Medulla oblongata (tissue), 1 donor: ENCODE measurements at regions not wholly inside any gene's neighbourhood (a gene's known extent, or its start where the extent isn't known, plus 50 kb on each side); places are given as distances from the start of the nearest gene placed in this dataset.

ENCODE experiments used
- DNase-seq: peaks from one replicate; pipeline ENCODE4 v3.0.0-alpha.2; 2015; ENCODE audit errors: extremely low spot score

DNA sequence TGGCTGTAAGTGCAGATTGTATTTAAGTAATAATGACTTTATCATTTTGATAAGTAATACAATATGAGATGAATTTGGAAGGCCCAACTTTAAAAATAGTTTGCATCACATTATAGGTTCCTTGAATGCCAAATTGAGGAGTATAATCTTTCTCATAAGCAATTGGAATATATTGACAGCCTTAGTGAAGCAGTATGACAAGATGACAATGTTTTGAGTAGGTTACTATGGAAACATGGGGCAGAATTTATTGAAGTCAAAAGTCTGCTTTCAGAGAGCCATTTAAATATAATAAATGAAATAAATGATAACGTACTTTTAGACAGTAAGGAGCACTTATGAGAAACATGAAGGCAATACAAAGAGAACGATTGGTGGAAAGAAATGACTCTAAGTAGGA is 776.4 kb downstream of the TECRL start:
- DNase-seq: no peak

DNA sequence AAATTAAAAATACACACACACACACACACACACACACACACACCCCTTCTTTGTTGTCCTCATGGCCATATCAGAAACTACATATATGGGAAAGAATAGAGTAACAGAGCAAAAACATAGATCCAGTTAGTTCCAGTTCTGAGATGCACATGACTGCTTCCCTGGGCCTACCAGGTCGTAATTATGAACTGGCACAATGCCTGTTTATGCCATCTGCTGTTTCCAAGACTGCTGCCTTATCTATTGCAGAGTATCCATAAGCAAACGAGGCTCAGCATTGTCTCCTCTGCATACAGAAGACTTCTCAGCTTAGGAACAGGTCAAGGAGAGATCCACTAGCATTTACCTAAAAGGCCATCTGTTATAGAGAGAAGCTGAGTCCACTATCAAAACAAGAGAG is 789.0 kb downstream of the TECRL start:
- DNase-seq: no peak

DNA sequence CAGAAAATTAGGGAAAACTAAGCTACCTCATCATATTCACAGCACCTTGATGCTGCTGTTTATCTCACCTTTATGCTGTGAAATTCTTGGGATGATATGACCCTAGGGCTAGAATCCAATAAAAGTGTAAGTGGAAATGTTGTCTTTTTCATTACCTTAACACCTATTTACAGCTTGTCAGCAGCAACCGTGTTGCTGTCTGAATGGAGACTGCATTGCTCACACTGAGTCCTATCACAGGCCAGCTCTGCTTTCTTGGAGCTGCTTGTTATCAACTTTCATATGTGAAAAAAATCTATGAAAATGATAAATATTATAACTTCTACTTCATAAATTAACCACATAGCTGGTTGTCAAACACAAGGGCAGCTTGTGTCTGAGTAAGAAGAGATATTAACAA is 789.5 kb downstream of the TECRL start:
- no peak for DNase-seq

DNA sequence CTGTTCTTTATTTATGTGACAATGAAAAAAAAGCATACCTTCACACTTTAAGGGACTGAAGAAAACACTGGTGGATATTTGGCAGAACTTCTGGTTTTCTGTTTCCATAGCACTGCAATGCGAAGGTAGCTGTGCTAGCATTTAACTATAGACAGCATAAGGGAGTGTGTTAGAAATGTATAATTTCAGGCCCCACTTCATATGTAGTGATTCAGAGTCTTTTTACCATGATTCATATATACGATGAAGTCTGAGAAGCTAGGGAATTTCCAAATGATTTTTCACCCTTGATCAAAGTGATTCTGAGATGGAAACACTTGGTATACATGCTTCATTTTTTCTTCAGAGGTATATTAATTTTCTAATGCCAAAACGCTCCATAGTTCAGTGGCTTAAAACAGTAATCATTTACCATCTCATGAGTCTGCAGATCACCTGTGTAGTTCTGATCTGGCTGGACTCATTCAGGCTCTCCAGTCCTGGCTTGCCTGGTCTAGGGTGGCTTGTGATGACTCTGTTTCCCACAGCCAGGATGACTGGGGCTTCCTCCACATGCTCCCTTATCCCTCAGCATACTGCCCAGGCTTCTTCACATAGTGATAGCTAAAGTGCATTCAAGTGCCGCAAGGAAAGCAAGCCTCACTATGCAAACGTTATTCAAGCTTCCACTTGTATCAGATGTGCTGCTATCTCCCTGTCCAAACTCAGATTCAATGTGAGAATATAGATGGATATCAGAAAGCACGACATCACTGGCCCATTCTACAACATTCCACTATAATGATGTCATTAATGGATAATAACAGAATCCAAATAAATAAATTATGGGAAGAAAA is 790.1 kb downstream of the TECRL start:
- DNase-seq: no peak

DNA sequence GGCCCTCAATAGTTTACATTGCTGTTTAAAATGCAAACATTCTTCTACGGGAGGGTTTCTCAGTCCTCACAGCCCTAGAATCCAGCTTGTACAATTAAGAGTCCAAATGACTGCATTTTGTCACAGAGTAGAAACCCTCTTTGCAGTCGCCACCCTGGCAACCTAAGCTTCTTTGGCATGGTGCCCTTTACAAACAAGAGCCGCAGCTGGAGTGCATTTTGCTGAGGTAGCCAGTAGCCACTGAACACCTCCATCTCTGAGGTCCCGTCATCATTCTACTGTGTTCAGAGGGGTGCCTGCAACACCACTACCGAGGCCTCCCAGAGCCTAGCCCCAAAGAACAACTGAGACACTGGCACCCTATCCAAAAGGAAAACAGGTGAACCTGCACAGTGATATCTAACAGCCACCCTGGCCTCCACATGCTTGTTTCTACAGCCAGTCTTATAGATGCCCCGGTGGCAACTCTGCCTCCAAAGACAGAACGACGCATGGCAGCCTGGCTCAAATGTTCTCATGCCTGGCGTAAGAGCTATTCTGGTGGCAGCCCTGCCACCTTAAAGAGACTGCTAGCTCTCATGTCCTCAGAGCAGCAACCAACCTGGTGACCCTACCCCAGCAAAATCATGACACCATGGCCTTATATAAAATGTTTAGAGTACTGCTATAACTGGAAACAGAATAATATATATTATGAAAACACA is 801.9 kb downstream of the TECRL start:
- no peak for DNase-seq

DNA sequence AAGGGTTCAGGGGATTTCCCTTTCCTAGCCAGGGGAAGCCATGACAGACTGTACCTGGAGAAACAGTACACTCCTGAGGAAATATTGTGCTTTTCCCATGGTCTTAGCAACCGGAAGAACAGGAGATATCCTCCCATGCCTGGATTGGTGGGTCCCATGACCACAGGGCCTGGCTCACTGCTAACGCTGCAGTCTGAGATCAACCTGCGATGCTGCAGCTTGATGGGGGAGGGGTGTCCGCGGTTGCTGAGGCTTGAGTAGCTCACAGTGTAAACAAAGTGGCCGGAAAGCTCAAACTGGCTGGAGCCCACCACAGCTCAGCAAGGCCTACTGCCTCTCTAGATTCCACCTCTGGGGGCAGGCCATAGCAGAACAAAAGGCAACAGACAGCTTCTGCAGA is 819.5 kb downstream of the TECRL start:
- no peak for DNase-seq

DNA sequence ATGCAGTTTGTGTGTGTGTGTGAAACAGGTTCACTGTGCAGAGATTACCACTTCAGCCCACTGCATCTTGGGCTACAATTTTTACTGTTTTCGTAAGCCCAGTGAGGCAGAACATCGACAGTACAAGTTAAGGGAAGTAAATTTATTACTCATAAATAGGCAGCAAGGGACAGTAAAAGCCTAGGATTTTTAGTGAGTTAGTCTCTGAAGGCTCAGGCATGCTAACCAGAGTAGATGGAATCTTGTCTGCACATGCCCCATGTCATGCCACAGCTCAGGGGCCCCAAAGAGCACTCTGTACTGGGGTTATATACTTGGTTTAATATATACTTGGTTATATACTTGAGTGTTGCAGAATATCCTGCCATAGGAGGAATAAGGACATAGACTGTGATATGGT is 825.7 kb downstream of the TECRL start:
- DNase-seq: no peak

DNA sequence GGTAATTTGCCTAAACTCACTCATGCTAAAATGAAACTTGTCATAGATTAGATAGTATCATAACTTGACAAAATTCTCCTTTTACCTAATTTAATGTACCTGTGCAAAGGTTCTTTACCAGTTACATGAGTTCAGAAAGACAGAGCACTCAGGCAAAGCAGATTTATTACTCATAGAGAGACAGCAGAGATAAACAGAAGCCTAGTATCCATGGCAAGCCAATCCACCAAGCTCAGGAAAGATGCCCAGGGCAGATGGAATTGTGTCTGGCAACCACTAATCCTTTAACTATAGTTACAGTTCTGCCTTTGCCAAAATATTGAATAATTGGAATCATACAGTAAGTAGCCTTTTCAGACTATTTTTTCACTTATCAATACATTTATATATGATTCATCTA is 826.2 kb downstream of the TECRL start:
- DNase-seq: no peak

DNA sequence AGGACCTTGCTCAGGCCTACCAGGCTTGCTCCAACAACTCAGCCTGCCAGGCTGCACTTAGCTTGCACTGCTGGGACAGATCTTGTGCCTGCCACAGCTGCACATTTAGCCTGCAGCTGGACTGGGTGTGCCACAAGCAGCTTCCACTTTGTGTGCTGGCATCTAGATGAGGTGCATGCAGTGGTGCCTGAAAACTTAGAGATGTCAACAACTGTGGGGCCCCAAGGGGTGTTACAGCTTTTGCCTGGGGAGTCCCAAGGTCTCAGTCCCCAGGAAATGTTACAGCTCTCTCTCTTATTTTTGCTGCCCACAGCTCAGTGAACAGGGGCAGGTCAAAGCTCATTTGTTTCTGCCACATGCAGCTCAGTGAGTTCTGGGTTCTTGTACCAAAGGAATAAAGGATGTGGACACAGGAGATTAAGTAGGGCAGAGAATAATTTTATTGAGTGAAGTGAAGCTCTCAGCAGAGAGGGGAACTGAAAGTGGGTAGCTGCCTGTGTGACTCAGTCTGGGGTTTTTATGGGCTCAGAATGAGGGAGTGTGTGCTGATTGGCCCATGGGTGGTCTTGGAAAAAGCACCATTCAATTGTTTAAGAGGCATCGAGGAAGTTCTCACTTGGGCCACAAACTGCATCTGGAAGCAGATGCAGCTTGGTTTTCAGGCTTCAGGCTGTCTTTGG is 828.3 kb downstream of the TECRL start:
- no peak for DNase-seq

DNA sequence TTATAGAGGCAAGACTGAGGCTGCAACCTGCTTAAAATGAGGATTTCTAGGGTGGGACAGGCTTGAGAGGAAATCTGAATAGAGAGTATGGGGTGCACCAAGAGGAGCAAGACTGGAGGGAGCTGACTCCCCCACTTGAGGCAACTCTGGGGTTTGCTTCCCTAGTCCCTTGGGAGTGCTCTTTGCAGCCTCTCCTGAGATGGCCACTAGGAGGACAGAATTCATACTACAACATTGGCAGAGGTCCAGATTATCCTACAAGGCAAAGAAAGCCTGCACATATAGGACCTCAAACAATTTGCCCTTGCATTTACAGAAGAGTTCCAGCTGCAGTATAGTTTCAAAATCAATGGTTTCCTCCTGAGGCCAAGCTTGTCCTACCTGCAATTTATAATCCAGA is 830.9 kb downstream of the TECRL start:
- DNase-seq: no peak

DNA sequence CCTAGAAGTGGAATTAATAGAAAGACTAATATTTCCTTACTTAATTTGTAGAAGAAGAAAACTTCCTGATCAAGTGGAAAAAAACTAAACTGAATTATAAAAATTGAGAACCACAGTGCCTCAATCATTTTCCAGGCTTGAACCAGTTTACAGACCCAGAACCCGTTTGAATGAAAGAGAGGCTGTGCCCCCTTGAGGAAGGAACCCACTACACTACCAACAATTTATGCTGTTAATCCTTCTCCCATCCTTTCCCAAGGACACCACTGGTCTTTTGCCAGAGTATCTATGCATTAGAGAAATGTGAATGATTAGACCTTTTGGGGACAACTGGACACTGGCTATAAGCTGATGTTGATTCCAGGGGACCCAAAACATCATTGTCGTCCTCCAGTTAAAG is 842.6 kb downstream of the TECRL start:
- DNase-seq: no peak

DNA sequence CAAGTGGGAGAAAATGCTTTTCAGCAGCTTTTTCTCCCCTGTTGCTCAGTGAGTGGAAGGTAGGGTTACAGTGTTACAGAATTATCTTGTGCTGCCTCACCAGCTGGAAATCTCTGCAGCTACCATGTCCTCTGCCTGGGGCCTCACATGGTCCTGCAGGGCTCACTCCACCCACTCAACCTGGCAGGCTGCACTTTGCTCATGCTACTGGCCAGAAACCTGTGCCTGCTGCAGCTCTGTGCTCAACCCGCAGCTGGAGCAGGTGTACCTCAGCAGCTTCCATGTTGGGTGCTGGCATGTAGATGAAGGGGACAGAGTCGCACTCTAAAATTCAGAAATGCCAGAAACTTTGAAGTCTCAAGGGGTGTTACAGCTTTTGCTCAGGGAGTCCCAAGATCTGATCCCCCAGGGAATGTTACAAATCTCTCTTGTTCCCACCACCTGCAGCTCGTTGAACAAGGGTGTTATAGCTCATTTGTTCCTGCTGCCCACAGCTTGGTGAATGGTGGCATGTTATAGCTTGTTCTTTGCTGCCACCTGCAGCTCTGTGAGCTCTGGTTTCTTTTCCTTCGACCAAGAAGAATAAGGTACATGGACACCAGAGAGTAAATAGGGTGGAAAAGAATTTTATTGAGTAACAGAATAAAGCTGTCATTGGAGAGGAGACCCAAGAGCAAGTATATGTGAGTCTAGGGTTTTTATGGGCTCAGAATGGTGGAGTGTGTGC is 845.8 kb downstream of the TECRL start:
- no peak for DNase-seq

DNA sequence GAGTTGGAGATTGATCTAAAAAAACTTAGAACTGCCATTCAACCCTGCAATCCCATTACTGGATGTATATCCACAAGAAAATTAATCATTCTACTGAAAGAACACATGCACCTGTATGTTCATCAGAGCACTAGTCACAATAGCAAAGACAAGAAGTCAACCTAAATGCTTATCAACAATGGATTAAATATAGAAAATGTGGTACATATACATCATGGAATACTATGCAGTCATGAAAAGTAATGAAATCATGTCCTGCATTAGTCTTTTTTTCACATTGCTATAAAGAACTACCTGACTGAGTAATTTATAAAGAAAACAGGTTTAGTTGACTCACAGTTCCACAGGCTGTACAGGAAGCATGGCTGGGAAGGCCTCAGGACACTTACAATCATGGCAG is 850.5 kb downstream of the TECRL start:
- DNase-seq: no peak

DNA sequence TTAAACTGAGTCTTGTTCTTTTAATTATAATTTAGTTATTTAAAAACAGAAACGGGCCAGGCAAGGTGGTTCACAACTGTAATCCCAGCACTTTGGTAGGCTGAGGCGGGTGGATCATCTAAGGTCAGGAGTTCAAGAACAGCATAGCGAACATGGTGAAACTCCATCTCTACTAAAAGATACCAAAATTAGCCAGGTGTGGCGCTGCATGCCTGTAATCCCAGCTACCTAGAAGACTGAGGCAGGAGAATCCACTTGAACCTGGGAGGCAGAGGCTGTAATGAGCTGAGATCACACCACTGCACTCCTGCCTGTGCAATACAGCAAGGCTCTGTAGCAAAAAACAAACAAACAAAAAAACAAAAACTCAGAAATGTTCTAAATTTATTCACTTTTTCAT is 852.9 kb downstream of the TECRL start:
- DNase-seq: no peak

DNA sequence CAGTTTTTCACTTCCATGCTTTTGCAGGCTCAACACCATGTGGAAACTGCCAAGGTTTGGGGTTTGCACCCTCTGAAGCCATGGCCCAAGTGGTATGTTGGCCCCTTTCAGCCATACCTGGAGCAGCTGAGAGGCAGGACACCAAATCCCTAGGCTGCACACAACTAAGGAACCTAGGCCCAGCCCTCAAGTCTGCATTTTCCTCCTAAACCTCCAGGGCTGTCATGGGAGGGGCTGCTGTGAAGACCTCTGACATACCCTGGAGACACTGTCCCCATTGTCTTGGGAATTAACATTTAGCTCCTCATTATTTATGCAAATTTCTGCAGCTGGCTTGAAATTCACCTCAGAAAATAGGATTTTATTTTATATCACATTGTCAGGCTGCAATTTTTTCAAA is 856.1 kb downstream of the TECRL start:
- DNase-seq: no peak

DNA sequence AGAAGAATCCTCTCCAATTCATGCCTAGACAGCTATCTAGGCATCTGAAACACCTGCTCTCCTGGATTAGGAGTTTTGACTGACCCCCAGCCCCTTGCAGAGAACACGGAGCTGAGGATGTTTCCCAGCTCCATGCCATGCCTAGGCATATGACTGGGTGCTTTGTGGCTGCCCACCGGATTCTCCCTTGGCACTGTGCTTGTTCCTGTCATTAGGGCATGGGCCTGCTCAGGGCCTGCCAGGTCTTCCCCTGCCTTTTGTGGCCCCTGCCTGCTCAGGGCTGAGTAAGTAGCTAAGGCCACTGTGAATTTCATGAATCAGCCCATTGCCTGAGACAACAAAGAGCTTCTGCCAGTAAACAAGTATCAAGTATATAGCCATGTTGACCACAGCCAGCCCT is 867.4 kb downstream of the TECRL start:
- no peak for DNase-seq

DNA sequence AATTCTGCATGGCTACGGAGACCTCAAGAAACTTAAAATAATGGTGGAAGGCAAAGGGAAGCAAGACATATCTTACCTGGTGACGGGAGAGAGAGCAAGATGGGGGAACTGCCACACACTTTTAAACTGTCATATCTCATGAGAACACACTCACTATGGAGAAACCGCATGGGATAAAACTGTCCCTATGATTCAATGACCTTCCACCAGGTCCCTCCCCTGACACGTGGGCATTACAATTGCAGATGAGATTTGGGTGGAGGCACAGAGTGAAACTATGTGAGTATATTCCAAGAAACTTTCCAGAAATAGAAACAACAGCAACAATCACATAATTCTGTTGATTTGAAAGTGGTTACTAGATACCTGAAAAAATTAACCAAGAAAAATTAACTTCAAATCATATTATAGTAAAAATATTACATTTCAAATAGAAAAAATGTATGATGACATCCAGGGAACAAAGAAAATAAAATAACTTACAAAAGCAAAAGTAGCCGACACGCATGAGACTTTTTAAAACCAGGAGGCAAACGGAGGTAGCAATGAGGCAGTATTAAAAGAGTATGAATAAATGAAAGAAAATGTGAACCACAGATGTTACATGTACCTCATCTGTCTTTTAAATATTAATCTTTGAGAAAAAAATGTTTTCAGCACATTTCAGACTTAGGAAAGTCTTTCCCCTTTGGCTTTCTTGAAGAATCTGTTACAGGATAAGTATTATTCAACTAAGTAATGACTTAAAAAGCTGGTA is 879.5 kb downstream of the TECRL start:
- no peak for DNase-seq

DNA sequence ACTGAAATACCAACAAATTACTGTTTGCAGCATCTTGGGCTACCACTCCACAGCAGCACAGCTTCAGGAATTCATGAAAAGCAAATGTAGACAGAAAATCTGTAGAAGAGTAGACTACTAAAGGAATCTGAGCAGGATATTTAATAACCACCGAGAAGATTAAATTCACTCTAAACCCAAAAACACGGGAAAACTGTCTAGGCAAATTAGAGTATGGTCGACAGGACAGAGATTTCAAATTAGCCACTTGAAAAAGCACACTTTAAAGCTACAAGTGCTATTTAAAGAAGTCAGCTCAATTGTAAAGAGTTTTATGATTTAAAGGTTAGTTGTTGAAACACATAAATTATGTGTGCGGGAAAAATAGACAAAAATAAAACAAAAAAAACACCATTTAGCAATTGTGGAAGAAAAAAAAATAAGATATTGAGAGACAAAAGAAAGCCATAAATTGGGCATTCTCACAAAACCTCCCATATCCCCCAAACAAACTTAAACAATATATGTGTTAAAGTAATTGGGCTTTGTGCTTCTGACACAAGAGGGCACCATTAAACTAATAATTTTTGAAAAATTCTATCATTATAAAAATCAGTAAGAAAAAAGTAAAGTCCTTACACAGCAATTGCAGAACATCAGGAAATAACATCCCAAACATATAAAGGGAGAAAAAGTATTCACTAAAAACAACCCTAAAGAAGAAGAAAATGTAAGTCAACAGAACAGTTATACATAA is 880.8 kb downstream of the TECRL start:
- no peak for DNase-seq

DNA sequence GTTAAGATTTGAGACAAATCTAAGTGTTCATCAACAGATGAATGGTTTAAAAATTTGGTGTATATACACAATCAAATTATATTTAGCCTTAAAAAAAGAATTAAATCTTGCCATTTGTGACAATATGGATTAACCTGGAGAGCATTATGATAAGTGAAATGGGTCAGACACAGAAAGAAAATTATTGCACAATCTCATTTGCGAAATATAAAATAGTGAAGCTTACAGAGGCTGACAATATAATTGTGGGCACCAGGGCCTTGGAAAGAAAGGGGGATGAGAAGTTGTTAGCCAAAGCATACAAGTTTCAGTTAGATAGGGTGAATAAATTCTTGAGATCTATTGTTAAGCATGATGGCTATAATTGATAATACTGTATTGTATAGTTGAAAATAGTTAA is 883.0 kb downstream of the TECRL start:
- no peak for DNase-seq

DNA sequence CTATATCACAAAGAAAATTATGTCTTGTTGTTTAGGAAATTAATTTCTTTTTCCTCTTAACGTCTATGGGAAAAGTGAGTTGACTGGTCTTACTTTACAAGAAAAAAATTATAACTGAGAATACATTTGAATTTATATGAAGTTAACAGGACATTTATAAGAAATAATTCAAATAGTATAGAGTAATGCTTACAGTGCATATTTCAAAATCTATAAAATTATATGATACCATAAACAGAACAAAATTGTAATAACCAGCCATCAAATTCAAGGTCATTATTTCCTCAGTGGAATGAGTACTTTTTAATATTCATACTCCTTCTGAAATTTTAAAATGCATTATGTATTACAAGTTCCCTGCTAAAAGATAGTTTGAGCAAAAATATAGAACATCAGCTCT is 884.5 kb downstream of the TECRL start:
- no peak for DNase-seq
